ENCODE measurements at regions not wholly inside any gene's neighbourhood (a gene's known extent, or its start where the extent isn't known, plus 50 kb on each side); places are given as distances from the start of the nearest gene placed in this dataset.

- no peak for TF ChIP-seq CTCF (IDR thresholded peaks at IDR 0.05)
- TF ChIP-seq POLR2AphosphoS5 (IDR thresholded peaks at IDR 0.05), result no peak
- no peak for TF ChIP-seq POLR2A (IDR thresholded peaks at IDR 0.05)
- no peak for TF ChIP-seq EP300 (IDR thresholded peaks at IDR 0.05)
Measured at GRCh38 chr18:78073275-78073674, 823.6 kb downstream of the GALR1 start.

Data from sigmoid colon (tissue), 4 donors.